Body of pancreas (tissue), 4 donors: ENCODE measurements at regions not wholly inside any gene's neighbourhood (a gene's known extent, or its start where the extent isn't known, plus 50 kb on each side); places are given as distances from the start of the nearest gene placed in this dataset.

Experiments used
- ATAC-seq: fragments of 150-250 bp; one replicate; pipeline ENCODE4 v1.9.1; 2016
- DNase-seq, 4 donors: peaks; one replicate each; pipeline ENCODE4 v3.0.0-alpha.2; 2019
- H3K27ac ChIP-seq, 4 donors: fragments of 200-600 bp; sonication (generic); 1 replicate in 3 of 4; 2 replicates in 1 of 4; pipeline versions ENCODE4 v1.5.1 to v1.6.1; 2016 to 2019; ENCODE audit warnings: mild to moderate bottlenecking in 1 of 4, mixed read lengths in 1 of 4, moderate library complexity in 1 of 4
- H3K27me3 ChIP-seq, 2 donors: fragments of 200-600 bp; sonication (generic); one replicate each; pipeline ENCODE4 v1.6.0; 2016; ENCODE audit warnings: mild to moderate bottlenecking in 1 of 2
- H3K36me3 ChIP-seq, 2 donors: fragments of 200-600 bp; sonication (generic); replicated peaks in 1 of 2; 2 replicates each; pipeline ENCODE4 v1.5.1; 2016; ENCODE audit warnings: low read depth in 2 of 2; ENCODE audit not compliant: insufficient read depth in 1 of 2
- H3K4me1 ChIP-seq: fragments of 200-600 bp; sonication (generic); one replicate; pipeline ENCODE4 v1.6.0; 2016
- H3K4me3 ChIP-seq, 2 donors: fragments of 200-600 bp; sonication (generic); 1 replicate in 1 of 2; 2 replicates in 1 of 2; pipeline ENCODE4 v1.5.1; 2016 to 2019
- H3K9me3 ChIP-seq, 3 donors: fragments of 200-600 bp; sonication (generic); 1 replicate in 2 of 3; 2 replicates in 1 of 3; pipeline ENCODE4 v1.5.1; 2016
- POLR2A ChIP-seq, 3 donors: fragments of 450-650 bp; IDR thresholded peaks; one replicate each; pipeline ENCODE4 v1.6.1; 2016; ENCODE audit warnings: antibody characterized with exemption in 3 of 3, mild to moderate bottlenecking in 2 of 3
- WGBS, 2 donors: methylation state at CpG; one replicate each; pipeline ENCODE4 v1.1.5; 2017; 5-methylcytosine and 5-hydroxymethylcytosine counted together
- intact Hi-C: fragments of 100-400 bp; cut with DNase I; formaldehyde crosslinking; loops from one replicate; pipeline ENCODE4 v1.15.1; 2023
- TF ChIP-seq, protein P1 (sequence below), 7 experiments: fragments of 450-650 bp in 4 of 7; fragments of 200-600 bp in 3 of 7; sonication (generic) in 3 of 7; IDR thresholded peaks; one replicate each; pipeline ENCODE4 v1.5.1; 2016 to 2019; ENCODE audit warnings: antibody characterized with exemption in 7 of 7

GRCh38 chr22:22085702-22086500, 103.3 kb upstream of the TOP3B start:
- H3K9me3 ChIP-seq, result no peaks in the 10 kb centered on the region

DNA sequence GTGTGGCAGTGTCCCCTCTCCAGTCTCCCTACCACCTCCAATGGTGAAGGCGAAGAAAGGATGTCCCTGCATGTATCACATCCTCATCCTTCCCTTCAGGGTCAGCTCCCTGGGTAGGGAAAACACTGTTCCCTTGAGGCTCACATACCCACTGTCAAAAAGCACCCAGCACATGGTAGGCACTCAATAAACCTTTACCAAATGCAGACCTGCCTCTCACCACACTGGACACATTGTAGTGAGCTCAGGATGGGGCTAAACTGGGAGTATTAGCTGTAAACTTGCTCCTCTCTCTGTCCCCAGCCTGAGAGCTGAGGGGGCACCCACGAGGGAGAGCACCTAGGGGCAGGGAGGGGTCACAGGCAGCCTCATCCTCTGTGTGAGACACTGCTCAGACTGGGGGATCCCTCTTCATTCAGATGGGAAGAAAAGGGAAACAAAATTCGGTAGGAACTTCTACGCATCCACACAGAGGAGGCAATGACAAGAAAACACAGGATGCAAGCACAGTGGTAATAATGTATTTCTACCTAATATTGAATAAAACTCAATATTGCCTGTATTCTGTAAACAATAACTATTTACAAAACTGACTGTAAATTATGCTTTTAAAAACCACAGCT, 101.6 kb upstream of the TOP3B start:
- DNase-seq, result no peak
- TF ChIP-seq, protein P1, sequence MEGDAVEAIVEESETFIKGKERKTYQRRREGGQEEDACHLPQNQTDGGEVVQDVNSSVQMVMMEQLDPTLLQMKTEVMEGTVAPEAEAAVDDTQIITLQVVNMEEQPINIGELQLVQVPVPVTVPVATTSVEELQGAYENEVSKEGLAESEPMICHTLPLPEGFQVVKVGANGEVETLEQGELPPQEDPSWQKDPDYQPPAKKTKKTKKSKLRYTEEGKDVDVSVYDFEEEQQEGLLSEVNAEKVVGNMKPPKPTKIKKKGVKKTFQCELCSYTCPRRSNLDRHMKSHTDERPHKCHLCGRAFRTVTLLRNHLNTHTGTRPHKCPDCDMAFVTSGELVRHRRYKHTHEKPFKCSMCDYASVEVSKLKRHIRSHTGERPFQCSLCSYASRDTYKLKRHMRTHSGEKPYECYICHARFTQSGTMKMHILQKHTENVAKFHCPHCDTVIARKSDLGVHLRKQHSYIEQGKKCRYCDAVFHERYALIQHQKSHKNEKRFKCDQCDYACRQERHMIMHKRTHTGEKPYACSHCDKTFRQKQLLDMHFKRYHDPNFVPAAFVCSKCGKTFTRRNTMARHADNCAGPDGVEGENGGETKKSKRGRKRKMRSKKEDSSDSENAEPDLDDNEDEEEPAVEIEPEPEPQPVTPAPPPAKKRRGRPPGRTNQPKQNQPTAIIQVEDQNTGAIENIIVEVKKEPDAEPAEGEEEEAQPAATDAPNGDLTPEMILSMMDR (IDR thresholded peaks at IDR 0.05), result no peak
- TF ChIP-seq POLR2A (IDR thresholded peaks at IDR 0.05), result no peak
- H3K4me3 ChIP-seq, result no peak overlapping the region
- no peaks in the 10 kb centered on the region for H3K9me3 ChIP-seq
- no peak for ATAC-seq
- no peaks in the 10 kb centered on the region for H3K36me3 ChIP-seq
- 32 to 39% methylated on average over 4 of the region's 4 CpGs for WGBS, 2 donors
- no peak overlapping the region for H3K27ac ChIP-seq
- intact Hi-C loops, result no loop called here
- H3K27me3 ChIP-seq, result no peaks in the 10 kb centered on the region
- H3K4me1 ChIP-seq, result peaks cover 11% of the 10 kb centered on the region

More at GRCh38 chr22:22085702-22086500, 103.3 kb upstream of the TOP3B start:
- Histone ChIP-seq H3K27me3 (no peaks in the 10 kb centered on the region), H3K4me3 (no peak overlapping the region), H3K4me1 (peaks cover 11% of the 10 kb centered on the region), H3K27ac (no peak overlapping the region), H3K36me3 (no peaks in the 10 kb centered on the region)
- peak in 1 of 4 donors; percentile 27 for DNase-seq
- intact Hi-C loops, result no loop called here
- no peak for ATAC-seq
- 76 to 83% methylated on average over 4 to 5 of the region's 5 CpGs for WGBS, 2 donors
- TF ChIP-seq POLR2A (IDR thresholded peaks at IDR 0.05), result no peak
- TF ChIP-seq, protein P1 (IDR thresholded peaks at IDR 0.05), result no peak

DNA sequence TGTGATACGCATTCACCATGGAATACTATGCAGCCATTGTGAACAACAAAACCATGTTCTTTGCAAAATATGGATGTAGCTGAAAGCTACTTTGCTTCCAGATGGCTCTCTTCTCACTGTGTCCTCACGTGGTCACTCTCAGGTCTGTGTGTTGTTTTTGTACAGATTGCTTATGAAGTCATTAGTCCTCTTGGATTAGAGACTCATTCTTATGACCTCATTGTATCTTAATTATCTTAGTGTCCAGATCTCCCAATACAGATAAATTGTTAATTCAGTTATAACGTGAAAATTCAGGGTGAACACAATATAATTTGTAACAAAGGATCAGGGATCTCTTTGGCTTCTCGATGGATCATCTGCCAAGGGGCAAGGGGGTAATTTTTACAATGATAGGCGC, 100.4 kb upstream of the TOP3B start:
- Histone ChIP-seq H3K36me3 (no peaks in the 10 kb centered on the region), H3K4me3 (no peak overlapping the region), H3K27ac (no peak overlapping the region), H3K9me3 (no peaks in the 10 kb centered on the region), H3K4me1 (peaks cover 4% of the 10 kb centered on the region), H3K27me3 (no peaks in the 10 kb centered on the region)
- ATAC-seq, result no peak
- DNase-seq, result no peak
- no peak for TF ChIP-seq POLR2A (IDR thresholded peaks at IDR 0.05)
- TF ChIP-seq, protein P1 (IDR thresholded peaks at IDR 0.05), result no peak
- intact Hi-C loops, result no loop called here
- WGBS, 2 donors, result 53 to 66% methylated on average over 5 of the region's 5 CpGs

- Histone ChIP-seq H3K27me3 (no peaks in the 10 kb centered on the region), H3K4me3 (no peak overlapping the region), H3K9me3 (no peaks in the 10 kb centered on the region), H3K4me1 (no peaks in the 10 kb centered on the region), H3K27ac (no peak overlapping the region), H3K36me3 (no peaks in the 10 kb centered on the region)
- ATAC-seq (no peak), DNase-seq (no peak)
- no peak for TF ChIP-seq POLR2A (IDR thresholded peaks at IDR 0.05)
- TF ChIP-seq, protein P1 (IDR thresholded peaks at IDR 0.05), result no peak
- intact Hi-C loops, result no loop called here
- 90 to 100% methylated on average over 1 of the region's 1 CpG for WGBS, 2 donors
Observed at GRCh38 chr22:22082229-22082835, 99.7 kb upstream of the TOP3B start.
